HG03045 (cell line): ENCODE measurements at regions not wholly inside any gene's neighbourhood (a gene's known extent, or its start where the extent isn't known, plus 50 kb on each side); places are given as distances from the start of the nearest gene placed in this dataset.

Experiments
- ATAC-seq: cut with Tn5 transposase; IDR thresholded peaks from one replicate; pipeline ENCODE4 v1.9.1; 2021; ENCODE audit warnings: mild to moderate bottlenecking, moderate library complexity; ENCODE audit not compliant: unreplicated experiment

- ATAC-seq = no peak
These were observed 428.1 kb upstream of the PDE3A start for GRCh38 chr12:19940267-19940666.

GRCh38 chr12:19941096-19941495 lies 427.2 kb upstream of the PDE3A start:
- no peak for ATAC-seq

DNA sequence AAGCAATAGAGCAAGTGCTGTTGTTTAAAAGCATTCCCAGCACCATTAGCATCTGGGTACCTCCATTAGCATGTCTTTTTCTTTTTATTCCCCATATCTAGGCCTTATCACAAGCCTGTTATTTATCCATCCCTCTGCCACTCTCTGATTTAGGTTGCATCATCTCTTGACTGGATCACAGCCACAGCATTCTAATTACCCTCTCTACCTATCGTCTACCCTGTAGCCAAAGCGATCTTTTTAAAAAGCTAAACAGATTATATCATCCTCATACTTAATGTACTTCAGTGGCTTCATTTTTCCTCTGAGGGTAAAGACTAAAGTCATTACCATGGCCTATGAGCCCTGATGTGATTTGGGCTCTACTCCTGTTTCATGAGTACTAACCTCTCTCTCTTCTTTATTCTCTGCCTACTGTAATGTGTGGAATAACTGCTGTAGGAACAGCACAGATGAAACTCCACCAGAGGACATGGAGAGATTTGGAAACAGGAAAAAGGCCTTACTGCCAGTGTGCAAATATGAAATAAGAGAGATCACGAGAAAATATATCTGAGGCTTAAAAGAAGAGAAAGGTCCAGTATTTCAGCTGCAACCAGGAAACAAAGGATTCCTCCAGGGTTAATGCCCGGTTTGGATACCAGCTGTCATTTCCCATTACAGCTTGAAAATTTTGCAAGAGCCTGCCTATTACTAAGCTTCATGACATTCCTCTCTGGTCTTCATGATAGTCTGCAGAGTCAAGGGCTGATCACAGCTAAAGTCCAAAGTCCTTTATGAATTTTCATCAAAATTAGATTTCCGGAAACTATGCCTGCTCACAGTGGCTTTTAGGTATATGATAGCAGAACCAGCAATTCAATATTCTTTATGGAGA lies 422.5 kb upstream of the PDE3A start:
- ATAC-seq = no peak

DNA sequence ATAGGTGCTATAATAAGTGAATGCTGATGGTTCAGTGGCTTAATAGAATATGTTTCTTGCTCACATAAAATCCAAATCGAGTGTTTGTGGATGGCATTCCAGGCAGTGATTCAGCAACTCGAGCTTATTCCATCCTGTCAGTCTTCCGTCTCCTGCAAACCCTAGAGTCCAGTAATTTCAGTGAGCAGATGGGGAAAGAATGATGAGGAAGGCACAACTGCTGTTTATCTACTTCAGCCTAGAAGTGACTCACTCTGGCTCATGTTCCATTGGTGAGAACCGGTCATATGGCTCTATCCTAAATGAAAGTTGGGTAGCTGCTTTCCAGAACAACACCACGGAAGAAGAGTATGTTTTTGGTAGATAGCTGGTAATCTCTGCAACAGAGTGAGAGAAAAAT lies 421.8 kb upstream of the PDE3A start:
- no peak for ATAC-seq

DNA sequence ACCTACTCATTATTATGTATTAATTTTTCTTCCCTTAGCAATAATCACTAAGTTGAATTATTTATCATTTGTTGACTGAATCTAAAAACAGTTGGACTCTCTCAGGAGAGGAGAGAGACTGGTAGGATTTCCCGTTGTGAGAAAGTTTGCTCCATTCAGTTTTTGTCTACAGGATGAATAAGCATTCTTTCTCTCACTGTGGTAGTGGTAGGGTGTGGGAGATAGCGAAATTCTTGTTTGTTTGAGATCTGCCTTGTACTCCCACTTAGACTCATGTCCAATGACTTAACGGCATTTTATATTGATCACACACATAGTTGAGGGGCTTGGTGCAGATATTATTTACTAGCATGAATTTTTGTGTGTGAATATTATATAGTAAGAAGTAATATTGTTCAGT lies 421.0 kb upstream of the PDE3A start:
- ATAC-seq = no peak

GRCh38 chr12:19951664-19952063 lies 416.7 kb upstream of the PDE3A start:
- no peak for ATAC-seq

DNA sequence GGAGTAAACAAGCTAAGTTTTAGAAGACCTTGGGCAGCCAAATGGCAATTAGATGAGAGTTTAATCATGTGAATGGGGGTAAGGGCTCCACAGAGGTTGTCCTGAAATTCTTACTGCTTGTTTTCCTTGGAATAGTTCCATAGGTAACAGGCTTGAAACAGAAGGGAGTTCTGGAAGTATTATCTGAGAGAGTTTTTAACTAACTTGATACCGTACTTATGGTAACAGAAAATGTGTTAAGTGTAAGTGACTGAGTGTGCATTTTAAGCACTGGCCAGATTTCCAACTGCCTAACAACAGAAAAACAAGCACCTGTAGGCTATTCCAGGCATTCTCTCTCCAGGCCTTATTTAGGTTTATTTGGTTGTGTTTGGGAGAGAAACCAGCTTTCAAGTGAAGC lies 414.6 kb upstream of the PDE3A start:
- no peak for ATAC-seq

- ATAC-seq = no peak
These were observed 414.2 kb upstream of the PDE3A start for GRCh38 chr12:19954163-19954562.

GRCh38 chr12:19957308-19958125 lies 410.8 kb upstream of the PDE3A start:
- ATAC-seq = no peak

GRCh38 chr12:19958389-19958788 lies 409.9 kb upstream of the PDE3A start:
- ATAC-seq = no peak

- no peak for ATAC-seq
These were observed 409.0 kb upstream of the PDE3A start for GRCh38 chr12:19959353-19959752.

DNA sequence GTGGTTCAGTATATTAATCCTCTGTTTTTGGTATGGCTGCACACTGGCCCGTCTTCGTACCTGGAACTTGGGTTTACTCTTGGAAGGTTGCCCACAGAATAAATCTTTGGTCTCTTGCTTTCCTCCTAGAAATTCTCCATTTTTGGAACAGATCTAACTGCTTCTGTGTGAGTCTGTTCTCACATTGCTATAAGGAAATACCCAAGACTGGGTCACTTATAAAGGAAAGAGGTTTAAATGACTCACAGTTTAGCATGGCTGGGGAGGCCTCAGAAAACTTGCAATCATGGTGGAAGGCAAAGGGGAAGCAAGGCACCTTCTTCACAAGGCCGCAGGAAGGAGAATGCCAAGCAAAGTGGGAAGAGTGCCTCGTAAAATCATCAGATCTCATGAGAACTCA lies 407.8 kb upstream of the PDE3A start:
- ATAC-seq = no peak

- ATAC-seq = no peak
These were observed 406.1 kb upstream of the PDE3A start for GRCh38 chr12:19962192-19962591.

DNA sequence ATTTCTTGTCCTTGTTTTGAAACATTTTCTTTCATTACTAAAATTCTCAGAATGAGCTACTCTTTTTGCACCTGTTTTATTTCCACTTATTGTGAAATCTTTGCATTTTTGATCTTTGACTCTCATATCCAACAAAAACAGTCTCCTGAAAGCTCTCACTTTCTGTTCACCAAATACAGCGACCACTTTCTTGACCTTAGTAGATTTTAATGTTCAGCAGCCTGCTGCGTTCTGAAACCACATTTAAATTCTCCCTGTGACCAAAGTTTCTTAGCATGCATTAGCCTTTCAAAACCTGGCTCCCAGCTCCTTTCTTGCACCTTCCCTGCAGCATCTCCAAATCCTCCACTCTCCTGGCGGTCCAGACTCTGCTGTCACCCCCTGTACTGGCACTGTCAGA lies 404.4 kb upstream of the PDE3A start:
- ATAC-seq = no peak

GRCh38 chr12:19964549-19964948 lies 403.8 kb upstream of the PDE3A start:
- ATAC-seq = no peak

DNA sequence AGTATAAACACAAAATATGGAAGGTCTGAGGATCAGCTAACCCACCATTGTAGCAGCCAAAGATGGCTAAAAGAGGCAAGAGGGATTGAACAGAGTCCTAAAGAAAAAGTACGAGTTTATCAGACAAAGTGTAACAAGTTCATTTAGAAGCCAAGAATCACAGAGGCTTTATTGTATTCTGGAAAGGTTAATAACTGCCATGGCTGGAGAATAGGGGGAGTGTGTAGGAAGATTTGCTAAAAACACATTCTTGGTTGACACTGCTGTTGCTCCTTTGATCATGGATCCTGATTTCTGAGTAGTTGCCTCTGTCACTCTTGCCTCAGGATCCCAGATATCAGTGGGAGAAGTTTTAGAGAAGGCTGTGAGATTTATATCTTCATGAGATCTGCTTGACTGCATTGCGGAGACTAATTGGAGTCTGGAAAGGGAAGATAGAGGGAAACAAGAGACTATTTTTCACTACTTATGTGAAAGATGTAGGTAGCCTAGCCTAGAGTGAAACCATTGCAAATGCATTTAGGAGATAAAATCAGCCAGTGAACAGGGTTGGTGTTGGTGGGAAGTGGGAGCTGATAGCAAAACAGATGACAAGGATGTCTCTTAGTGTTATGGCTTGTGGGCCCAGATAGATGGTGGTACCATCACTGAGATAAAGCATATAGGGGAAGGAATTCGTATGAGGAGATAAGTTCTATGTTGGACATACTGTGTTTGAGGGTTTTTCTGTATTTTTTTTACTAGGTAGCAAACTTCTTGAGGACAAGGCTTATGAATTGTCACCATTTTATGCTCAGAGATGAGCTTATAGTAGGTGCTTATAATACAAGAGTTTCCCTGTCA lies 402.9 kb upstream of the PDE3A start:
- ATAC-seq = no peak

- no peak for ATAC-seq
These were observed 401.3 kb upstream of the PDE3A start for GRCh38 chr12:19967001-19967400.

- no peak for ATAC-seq
These were observed 400.9 kb upstream of the PDE3A start for GRCh38 chr12:19967431-19967830.

DNA sequence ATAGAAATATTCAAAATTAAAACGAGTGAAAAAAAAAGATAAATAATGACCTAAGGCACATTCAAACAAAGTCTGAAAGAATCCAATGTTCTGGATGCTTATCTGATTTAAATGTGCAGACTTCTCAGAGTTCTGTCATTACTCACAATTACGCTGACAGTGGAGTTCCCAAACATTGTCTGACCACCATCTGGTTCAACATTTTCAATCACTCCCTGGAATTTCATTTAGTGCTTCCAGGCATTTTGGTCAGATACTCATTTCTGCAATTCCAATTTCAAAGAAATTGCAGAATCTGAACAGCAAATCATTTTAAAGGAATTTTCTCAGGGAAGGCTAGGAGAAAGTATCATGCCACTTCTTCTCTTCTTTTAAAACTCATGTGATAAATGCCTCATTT lies 398.2 kb upstream of the PDE3A start:
- ATAC-seq = no peak

- ATAC-seq = no peak
These were observed 397.5 kb upstream of the PDE3A start for GRCh38 chr12:19970821-19971220.
